ENCODE measurements at regions not wholly inside any gene's neighbourhood (a gene's known extent, or its start where the extent isn't known, plus 50 kb on each side); places are given as distances from the start of the nearest gene placed in this dataset.

DNA sequence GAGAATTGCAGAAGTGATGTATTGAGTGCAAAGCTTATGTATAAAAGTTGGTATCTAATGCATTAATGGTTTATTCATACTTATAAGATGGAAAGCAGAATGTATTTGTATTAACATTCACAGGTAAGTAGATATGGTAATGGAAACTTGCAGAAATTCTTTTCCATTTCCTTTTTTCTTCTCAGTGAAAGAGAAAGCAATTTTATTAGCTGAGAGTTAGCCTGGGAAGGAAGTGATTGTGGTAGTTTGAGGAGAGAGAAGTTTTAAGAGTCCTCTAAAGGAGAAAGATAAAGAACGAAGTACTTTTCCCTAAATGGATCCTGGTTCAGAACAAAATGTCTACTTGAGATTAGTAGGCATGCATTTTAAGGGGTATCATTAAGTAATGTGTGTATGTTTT is 60.1 kb upstream of the OSTN start:
- no peak for TF ChIP-seq ZNF114 (CRISPR knock-in tag; IDR thresholded peaks at IDR 0.05)
- TF ChIP-seq, protein P1, sequence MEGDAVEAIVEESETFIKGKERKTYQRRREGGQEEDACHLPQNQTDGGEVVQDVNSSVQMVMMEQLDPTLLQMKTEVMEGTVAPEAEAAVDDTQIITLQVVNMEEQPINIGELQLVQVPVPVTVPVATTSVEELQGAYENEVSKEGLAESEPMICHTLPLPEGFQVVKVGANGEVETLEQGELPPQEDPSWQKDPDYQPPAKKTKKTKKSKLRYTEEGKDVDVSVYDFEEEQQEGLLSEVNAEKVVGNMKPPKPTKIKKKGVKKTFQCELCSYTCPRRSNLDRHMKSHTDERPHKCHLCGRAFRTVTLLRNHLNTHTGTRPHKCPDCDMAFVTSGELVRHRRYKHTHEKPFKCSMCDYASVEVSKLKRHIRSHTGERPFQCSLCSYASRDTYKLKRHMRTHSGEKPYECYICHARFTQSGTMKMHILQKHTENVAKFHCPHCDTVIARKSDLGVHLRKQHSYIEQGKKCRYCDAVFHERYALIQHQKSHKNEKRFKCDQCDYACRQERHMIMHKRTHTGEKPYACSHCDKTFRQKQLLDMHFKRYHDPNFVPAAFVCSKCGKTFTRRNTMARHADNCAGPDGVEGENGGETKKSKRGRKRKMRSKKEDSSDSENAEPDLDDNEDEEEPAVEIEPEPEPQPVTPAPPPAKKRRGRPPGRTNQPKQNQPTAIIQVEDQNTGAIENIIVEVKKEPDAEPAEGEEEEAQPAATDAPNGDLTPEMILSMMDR (conservative IDR thresholded peaks at IDR 0.05; ENCODE audit: low read depth in 2 of 2) = no peak
- TF ChIP-seq, protein P2, sequence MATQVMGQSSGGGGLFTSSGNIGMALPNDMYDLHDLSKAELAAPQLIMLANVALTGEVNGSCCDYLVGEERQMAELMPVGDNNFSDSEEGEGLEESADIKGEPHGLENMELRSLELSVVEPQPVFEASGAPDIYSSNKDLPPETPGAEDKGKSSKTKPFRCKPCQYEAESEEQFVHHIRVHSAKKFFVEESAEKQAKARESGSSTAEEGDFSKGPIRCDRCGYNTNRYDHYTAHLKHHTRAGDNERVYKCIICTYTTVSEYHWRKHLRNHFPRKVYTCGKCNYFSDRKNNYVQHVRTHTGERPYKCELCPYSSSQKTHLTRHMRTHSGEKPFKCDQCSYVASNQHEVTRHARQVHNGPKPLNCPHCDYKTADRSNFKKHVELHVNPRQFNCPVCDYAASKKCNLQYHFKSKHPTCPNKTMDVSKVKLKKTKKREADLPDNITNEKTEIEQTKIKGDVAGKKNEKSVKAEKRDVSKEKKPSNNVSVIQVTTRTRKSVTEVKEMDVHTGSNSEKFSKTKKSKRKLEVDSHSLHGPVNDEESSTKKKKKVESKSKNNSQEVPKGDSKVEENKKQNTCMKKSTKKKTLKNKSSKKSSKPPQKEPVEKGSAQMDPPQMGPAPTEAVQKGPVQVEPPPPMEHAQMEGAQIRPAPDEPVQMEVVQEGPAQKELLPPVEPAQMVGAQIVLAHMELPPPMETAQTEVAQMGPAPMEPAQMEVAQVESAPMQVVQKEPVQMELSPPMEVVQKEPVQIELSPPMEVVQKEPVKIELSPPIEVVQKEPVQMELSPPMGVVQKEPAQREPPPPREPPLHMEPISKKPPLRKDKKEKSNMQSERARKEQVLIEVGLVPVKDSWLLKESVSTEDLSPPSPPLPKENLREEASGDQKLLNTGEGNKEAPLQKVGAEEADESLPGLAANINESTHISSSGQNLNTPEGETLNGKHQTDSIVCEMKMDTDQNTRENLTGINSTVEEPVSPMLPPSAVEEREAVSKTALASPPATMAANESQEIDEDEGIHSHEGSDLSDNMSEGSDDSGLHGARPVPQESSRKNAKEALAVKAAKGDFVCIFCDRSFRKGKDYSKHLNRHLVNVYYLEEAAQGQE (IDR thresholded peaks at IDR 0.05; ENCODE audit: unreplicated experiment) = no peak

All from GM23338 (cell line).